CD4-positive, alpha-beta T cell (primary cell): ENCODE measurements at regions not wholly inside any gene's neighbourhood (a gene's known extent, or its start where the extent isn't known, plus 50 kb on each side); places are given as distances from the start of the nearest gene placed in this dataset.
A peak's percentile ranks its signal among the peaks of the same experiment; 100 is the strongest.

Experiments
- ATAC-seq: fragments of 200-7000 bp; cut with Tn5 transposase; one replicate; pipeline ENCODE4 v1.10.0; 2022; ENCODE audit warnings: mild to moderate bottlenecking; ENCODE audit not compliant: poor library complexity
- CTCF ChIA-PET: fragments of 350-600 bp; sonication (Branson Sonifier 250); formaldehyde crosslinking; loops from one replicate; lab custom pipeline; 2021; ENCODE audit warnings: antibody characterized with exemption, inconsistent platforms; lab: Charles Lee
- POLR2A ChIA-PET: fragments of 350-600 bp; sonication (Branson Sonifier 250); formaldehyde crosslinking; loops from one replicate; lab custom pipeline; 2021; ENCODE audit warnings: antibody characterized with exemption, inconsistent platforms; lab: Charles Lee
- DNase-seq, 14 experiments: peaks; one replicate each; pipeline ENCODE4 v3.0.0-alpha.2; 2013 to 2020; ENCODE audit warnings: mixed read lengths in 2 of 14
- H3K27ac ChIP-seq, 2 donors: one replicate each; pipeline versions ENCODE4 v1.5.1 to v1.7.0; 2013; ENCODE audit warnings: low read length in 2 of 2, low read depth in 1 of 2, mild to moderate bottlenecking in 1 of 2
- H3K27me3 ChIP-seq, 2 experiments: 1 replicate in 1 of 2; 2 replicates in 1 of 2; pipeline versions ENCODE4 v1.6.1 to v1.7.0; 2013; ENCODE audit warnings: low read length in 2 of 2, control low read depth in 1 of 2, mild to moderate bottlenecking in 1 of 2, moderate library complexity in 1 of 2; ENCODE audit not compliant: insufficient read depth in 2 of 2, control insufficient read depth in 1 of 2
- H3K36me3 ChIP-seq: one replicate; pipeline ENCODE4 v1.6.1; 2013; ENCODE audit warnings: low read length, control low read depth; ENCODE audit not compliant: insufficient read depth
- H3K4me1 ChIP-seq: one replicate; pipeline ENCODE4 v1.6.1; 2013; ENCODE audit warnings: low read length, control low read depth; ENCODE audit not compliant: insufficient read depth
- H3K4me3 ChIP-seq: one replicate; pipeline ENCODE4 v1.5.1; 2013; ENCODE audit warnings: mild to moderate bottlenecking, low read length, moderate library complexity
- H3K9me3 ChIP-seq, 2 experiments: 1 replicate in 1 of 2; 2 replicates in 1 of 2; pipeline versions ENCODE4 v1.6.1 to v1.7.0; 2013; ENCODE audit warnings: low read length in 2 of 2, mild to moderate bottlenecking in 2 of 2, control low read depth in 1 of 2, moderate library complexity in 1 of 2; ENCODE audit not compliant: control insufficient read depth in 1 of 2, insufficient read depth in 1 of 2
- H3K27ac Mint-ChIP-seq: one replicate; pipeline ENCODE4 v1.8.0; 2020; ENCODE audit warnings: mixed read lengths
- H3K27me3 Mint-ChIP-seq: one replicate; pipeline ENCODE4 v1.8.0; 2021; ENCODE audit warnings: mixed read lengths
- H3K36me3 Mint-ChIP-seq: one replicate; pipeline ENCODE4 v1.8.0; 2021; ENCODE audit warnings: low read depth, mixed read lengths
- H3K4me1 Mint-ChIP-seq: one replicate; pipeline ENCODE4 v1.8.0; 2021; ENCODE audit warnings: low read depth, mixed read lengths
- H3K4me3 Mint-ChIP-seq: one replicate; pipeline ENCODE4 v1.8.0; 2020; ENCODE audit warnings: mild to moderate bottlenecking, mixed read lengths
- H3K9me3 Mint-ChIP-seq: one replicate; pipeline ENCODE4 v1.8.0; 2020; ENCODE audit warnings: mixed read lengths
- intact Hi-C, 2 experiments: fragments of 100-400 bp; cut with DNase I in 1 of 2; cut with micrococcal nuclease in 1 of 2; formaldehyde crosslinking; loops; one replicate each; pipeline versions ENCODE4 v1.15.1 to v1.9.0; 2023 to 2025; cut with DNase I, micrococcal nuclease
- TF ChIP-seq, protein P1 (sequence below): fragments of 200-600 bp; IDR thresholded peaks from one replicate; pipeline ENCODE4 v1.8.0; 2022; ENCODE audit warnings: antibody characterized with exemption, mild to moderate bottlenecking

DNA sequence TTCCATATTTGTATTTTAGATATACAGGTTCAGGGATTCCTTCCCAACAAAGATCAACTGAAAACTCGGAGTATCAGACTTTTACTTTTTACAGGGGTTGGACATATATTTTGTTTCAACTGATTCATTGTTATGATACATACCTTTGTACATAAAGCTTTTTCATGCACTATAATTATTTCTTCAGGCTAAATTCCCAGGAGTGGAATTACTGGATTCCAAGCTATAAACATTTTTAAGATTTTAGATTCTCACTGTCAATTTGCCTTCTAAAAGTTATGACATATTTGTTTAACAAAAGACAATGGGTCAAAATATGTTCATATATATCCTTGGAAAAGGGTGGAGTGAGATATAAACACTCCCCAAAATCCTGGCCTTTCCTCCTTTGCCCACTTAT lies 449.0 kb downstream of the PDCD6IP start:
- POLR2A ChIA-PET = no interaction called here
- H3K27me3 ChIP-seq = no peaks in the 10 kb centered on the region
- intact Hi-C loops = no loop called here

DNA sequence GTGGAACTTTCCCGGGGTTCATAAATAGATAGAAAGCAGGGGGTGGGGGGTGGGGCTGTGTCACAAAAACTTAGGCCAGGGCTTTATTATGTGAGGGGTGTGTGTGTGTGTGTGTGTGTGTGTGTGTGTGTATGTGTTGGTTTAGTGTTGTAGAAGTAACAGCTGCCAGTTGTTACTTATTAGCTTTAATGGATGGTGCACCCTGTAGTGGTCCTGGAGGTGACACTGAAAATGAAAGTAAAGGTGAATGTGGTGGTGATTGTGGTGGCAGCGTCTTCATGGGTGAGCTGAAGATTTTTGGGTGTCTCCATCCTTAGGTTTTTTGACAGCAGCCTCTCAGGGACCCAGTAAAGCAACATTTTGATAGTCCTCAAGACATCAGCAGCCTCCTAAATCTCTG lies 449.9 kb downstream of the PDCD6IP start:
- Histone ChIP-seq H3K27ac (no peak overlapping the region), H3K4me3 (no peak overlapping the region), H3K36me3 (no peaks in the 10 kb centered on the region), H3K4me1 (no peaks in the 10 kb centered on the region), H3K27me3 (no peaks in the 10 kb centered on the region), H3K9me3 (no peaks in the 10 kb centered on the region)
- H3K4me3 Mint-ChIP-seq = no peak overlapping the region
- intact Hi-C loops = no loop called here
- DNase-seq = peak in 1 of 14 experiments; percentile 4
- H3K9me3 Mint-ChIP-seq = no peaks in the 10 kb centered on the region
- H3K4me1 Mint-ChIP-seq = peaks cover 7% of the 10 kb centered on the region
- no peak overlapping the region for H3K27ac Mint-ChIP-seq
- TF ChIP-seq, protein P1, sequence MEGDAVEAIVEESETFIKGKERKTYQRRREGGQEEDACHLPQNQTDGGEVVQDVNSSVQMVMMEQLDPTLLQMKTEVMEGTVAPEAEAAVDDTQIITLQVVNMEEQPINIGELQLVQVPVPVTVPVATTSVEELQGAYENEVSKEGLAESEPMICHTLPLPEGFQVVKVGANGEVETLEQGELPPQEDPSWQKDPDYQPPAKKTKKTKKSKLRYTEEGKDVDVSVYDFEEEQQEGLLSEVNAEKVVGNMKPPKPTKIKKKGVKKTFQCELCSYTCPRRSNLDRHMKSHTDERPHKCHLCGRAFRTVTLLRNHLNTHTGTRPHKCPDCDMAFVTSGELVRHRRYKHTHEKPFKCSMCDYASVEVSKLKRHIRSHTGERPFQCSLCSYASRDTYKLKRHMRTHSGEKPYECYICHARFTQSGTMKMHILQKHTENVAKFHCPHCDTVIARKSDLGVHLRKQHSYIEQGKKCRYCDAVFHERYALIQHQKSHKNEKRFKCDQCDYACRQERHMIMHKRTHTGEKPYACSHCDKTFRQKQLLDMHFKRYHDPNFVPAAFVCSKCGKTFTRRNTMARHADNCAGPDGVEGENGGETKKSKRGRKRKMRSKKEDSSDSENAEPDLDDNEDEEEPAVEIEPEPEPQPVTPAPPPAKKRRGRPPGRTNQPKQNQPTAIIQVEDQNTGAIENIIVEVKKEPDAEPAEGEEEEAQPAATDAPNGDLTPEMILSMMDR = no peak
- H3K27me3 Mint-ChIP-seq = no peaks in the 10 kb centered on the region
- CTCF ChIA-PET = interaction anchor here (0.6 kb wide), 1 partner anchor 491 kb away, joined by 3 read pairs; no protein-coding TSS in a partner anchor
- POLR2A ChIA-PET = no interaction called here
- no peak for ATAC-seq
- H3K36me3 Mint-ChIP-seq = no peaks in the 10 kb centered on the region

More for the DNA sequence above, 449.0 kb downstream of the PDCD6IP start:
- ATAC-seq (no peak), DNase-seq (no peak)
- Histone ChIP-seq H3K4me3 (no peak overlapping the region), H3K27ac (no peak overlapping the region), H3K4me1 (no peaks in the 10 kb centered on the region), H3K9me3 (no peaks in the 10 kb centered on the region), H3K36me3 (no peaks in the 10 kb centered on the region)
- H3K4me1 Mint-ChIP-seq = peaks cover 7% of the 10 kb centered on the region
- no peaks in the 10 kb centered on the region for H3K9me3 Mint-ChIP-seq
- H3K36me3 Mint-ChIP-seq = no peaks in the 10 kb centered on the region
- H3K4me3 Mint-ChIP-seq = no peak overlapping the region
- H3K27me3 Mint-ChIP-seq = no peaks in the 10 kb centered on the region
- TF ChIP-seq, protein P1 = no peak
- CTCF ChIA-PET = interaction anchor here (0.6 kb wide), 1 partner anchor 492 kb away, joined by 3 read pairs; no protein-coding TSS in a partner anchor
- H3K27ac Mint-ChIP-seq = no peak overlapping the region

DNA sequence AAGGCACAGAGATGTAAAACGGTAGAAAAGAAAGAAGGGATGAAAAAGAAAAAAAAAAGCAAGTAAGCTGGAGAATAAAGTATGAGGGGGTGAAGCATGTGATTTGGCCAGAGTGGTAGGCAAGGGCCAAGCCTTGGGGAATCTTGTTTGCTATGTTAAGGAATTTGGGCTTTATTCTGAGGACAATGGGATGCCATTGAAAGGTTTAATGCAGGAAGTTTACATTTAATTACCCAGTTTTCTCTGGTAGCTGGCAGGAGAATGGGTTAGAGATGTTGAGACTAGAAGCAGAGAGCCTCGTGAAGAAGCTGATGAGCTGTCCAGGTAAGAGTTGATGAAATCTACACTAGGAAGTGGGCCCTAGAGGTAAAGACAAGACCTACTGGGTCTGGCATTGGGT lies 455.9 kb downstream of the PDCD6IP start:
- CTCF ChIA-PET = no interaction called here
- Histone ChIP-seq H3K4me3 (no peak overlapping the region), H3K27ac (no peak overlapping the region), H3K27me3 (no peaks in the 10 kb centered on the region), H3K4me1 (no peaks in the 10 kb centered on the region), H3K36me3 (no peaks in the 10 kb centered on the region), H3K9me3 (no peaks in the 10 kb centered on the region)
- DNase-seq (no peak), ATAC-seq (no peak)
- Mint-ChIP-seq H3K9me3 (no peaks in the 10 kb centered on the region), H3K27ac (no peak overlapping the region), H3K27me3 (no peaks in the 10 kb centered on the region), H3K36me3 (no peaks in the 10 kb centered on the region), H3K4me3 (no peak overlapping the region), H3K4me1 (no peaks in the 10 kb centered on the region)
- intact Hi-C loops = no loop called here
- POLR2A ChIA-PET = no interaction called here
- TF ChIP-seq, protein P1 = no peak
